ENCODE measurements at regions not wholly inside any gene's neighbourhood (a gene's known extent, or its start where the extent isn't known, plus 50 kb on each side); places are given as distances from the start of the nearest gene placed in this dataset.

- no peak for DNase-seq (ENCODE audit: low spot score)
Observed at GRCh38 chr17:73813201-73813600, 169.0 kb upstream of the SDK2 start.

- DNase-seq (ENCODE audit: low spot score) = no peak
Observed at GRCh38 chr17:73814075-73814474, 169.8 kb upstream of the SDK2 start.

DNA sequence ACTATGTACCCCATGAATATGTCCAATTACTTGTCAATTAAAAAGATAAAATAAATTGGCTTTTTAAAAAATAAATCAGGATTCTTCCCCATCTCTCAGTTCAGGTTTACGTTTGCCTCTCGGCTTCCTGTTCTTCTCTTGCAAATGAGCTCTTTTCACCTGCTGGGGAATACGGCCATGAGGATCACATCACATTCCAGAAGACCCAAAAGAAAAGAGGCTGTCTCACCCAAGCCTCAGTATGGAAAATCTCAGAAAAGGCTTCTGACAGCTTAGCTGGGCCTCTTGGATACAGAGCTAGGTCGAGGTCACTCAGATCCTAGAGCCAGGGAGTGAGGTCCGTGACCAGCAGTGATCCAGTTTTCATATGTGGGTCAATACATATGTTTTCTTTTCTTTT lies 171.2 kb upstream of the SDK2 start:
- no peak for DNase-seq (ENCODE audit: low spot score)

DNA sequence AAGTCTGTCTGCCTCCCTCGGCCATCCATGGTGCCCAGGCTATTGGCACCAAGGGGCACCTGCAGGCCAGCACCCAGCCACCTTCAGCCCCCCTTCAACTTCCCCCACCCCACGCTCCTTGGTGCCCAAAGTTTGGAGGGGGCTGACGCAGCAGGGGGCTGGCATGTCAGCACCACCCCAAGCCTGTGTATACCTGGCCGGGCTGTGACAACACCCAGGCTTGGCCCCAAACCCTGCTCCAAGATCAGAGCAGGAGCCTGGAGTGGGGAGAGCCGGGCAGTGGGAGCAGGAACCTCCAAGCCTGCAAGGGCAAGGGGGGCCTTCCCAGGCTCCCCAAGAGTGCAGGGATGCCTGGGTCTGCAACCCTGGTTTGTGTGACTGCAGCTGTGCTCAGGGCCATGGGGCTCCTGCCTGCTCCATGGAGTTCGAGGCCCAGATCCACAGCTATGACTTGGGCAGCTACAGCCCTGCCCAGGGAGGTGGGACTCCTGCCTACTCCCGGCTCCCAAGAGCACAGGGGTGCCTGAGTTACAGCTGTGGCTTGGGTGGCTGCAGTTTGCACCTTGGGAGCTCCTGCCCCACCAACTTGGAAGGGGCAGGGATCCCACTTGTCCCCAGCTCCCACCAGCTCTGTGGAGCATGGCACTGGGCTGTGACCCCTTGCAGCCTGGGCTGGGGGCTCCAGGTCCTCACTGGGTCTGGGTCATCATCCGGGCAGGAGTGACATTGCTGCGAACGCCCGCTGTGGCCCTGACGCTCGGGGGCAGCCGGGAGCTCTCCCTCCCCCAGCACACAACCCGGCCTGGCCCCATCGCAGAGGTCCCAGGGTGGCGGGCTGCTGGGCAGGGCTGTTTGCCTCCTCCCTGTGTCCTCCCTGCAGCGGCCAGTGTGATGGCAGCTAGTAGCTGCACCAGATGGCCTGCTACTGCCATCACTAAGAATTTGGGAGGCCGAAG lies 175.5 kb upstream of the SDK2 start:
- no peak for DNase-seq (ENCODE audit: low spot score)

DNA sequence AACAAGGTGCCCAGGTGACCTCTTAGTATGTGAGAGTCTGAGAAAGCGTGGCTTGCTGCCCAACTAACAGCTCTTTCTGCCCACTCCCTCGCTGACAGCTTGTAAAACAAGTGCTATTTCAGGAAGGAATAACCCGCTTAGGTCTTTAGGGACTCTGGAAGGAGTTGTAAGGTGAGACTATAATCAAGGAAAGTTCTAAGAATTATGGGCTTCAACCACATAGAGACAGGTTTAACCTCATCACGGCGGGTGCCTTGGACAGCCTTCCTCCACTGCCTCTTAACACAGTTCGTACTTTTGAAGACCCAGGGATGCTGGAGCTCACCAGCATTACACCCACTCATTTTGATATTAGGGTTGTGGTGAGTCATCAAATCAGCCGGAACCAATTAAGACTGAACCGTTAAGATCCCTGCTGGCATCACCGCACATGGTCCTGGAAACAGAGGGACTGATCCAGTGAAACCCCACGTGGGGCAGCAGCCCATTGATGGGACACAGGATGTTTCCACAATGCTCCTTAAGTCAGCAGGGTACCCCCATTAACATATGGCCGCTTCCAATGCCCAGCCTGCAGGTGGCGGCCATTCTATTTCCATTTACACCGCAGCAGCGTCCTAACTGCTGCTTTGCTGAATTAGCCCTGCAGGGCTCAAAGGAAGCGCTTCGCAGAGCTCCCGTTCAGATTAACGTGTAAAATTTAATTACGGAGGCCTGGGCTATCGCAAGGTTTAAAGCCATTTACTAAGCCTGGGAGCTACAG lies 176.6 kb upstream of the SDK2 start:
- no peak for DNase-seq (ENCODE audit: low spot score)

- no peak for DNase-seq (ENCODE audit: low spot score)
Observed at GRCh38 chr17:73821665-73822064, 177.4 kb upstream of the SDK2 start.

GRCh38 chr17:73822371-73822770 lies 178.1 kb upstream of the SDK2 start:
- DNase-seq (ENCODE audit: low spot score) = no peak

DNA sequence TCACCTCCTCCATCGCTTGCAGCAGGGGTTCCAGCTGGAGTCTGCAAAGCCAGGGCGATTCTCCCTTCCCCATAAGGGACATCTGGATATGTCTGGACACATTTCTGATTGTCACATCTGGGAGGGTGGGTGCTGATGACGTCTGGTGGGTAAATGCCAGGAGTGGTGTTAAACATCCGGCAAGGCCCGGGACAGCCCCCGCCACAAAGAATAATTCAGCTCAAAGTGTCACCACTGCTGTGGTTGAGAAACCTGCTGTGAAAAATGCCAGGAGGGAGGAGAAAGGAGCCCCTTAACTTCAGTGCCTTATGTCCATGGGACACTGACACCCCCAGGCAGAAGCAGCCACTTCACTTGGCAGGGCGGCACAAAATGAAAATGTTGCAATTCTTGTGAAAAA lies 179.4 kb upstream of the SDK2 start:
- DNase-seq (ENCODE audit: low spot score) = no peak

DNA sequence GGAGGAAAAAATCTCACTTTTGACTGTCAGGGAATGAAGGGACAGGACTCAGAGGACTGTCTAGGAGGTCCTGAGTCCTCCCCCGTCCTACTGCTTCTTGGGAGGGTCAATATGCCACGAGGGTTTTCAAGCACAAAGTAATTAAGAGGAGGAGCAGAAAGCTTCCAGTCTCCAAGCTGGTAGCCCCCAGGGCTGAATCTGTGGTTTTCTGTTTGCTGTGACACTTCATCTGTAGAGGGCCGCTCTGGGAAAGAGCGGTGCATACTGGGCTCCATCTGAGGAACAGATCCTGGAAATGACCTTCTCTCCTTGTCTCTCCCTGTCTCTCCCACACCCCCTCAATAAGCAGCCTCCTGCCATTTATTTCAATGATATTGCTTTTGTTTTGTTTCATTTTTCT lies 180.1 kb upstream of the SDK2 start:
- DNase-seq (ENCODE audit: low spot score) = no peak

DNA sequence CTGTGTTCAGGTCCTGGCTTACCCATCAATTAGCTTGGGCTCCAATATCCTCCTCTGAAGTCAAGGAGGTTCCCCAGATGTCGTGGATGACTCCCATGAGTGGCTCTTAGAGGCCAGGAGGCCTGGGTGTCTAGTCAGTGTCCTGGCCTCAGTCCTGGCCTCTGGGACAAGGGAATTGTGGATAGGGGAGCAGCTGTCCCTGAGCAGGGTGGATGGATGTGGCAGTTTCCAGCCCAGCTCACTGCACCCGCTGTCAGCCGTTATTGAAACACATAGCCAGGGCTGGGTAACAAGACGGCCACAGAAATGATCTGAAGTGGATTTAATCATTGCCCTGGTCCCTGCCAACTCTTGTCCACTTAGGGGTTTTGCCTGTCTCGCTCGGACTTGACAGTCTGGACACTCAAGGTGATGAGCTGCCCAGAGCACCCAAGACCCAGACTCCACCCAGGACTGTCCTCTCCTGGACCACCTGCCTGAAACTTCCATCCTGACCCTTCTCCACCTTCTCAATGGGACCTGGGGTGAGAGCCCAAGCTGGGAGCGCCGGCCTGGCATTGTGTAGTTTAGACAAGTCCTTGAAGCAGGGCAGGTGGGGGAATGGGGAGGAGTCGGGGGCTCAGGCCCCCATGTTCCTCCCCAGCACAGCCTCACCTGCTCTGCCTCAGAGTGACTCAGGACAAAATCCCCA lies 182.1 kb upstream of the SDK2 start:
- DNase-seq (ENCODE audit: low spot score) = no peak

- no peak for DNase-seq (ENCODE audit: low spot score)
Observed at GRCh38 chr17:73826872-73827228, 182.6 kb upstream of the SDK2 start.

GRCh38 chr17:73827627-73828291 lies 183.5 kb upstream of the SDK2 start:
- no peak for DNase-seq (ENCODE audit: low spot score)

DNA sequence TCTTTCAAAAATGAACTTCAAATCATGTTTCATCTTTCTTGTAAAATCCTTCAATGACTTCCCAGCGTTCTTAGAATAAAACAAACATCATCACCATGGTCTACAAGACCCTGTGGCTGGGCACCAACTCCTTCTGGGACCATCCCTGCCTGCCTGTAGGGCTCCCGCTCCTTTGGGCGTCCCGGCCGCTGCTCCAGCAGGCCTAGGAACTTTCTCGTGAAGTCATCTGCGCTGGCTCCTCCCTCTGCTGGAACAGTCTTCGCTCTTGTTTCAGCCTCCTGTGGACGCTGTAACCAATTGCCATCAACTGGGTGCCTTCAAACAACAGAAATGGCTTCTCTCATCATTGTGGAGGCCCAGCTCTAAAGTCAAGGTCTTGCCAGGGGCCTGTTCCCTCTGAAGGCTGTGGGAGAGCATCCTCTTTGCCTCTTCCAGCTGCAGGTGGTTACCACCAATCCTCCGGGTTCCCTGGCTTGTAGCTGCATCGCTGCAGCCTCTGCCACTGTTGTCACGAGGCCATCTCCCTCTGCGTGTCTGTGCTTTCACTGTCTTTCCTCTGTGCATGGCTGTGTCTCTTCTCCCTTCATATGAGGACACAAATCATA lies 185.5 kb upstream of the SDK2 start:
- no peak for DNase-seq (ENCODE audit: low spot score)

- no peak for DNase-seq (ENCODE audit: low spot score)
Observed at GRCh38 chr17:73831699-73832098, 187.5 kb upstream of the SDK2 start.

DNA sequence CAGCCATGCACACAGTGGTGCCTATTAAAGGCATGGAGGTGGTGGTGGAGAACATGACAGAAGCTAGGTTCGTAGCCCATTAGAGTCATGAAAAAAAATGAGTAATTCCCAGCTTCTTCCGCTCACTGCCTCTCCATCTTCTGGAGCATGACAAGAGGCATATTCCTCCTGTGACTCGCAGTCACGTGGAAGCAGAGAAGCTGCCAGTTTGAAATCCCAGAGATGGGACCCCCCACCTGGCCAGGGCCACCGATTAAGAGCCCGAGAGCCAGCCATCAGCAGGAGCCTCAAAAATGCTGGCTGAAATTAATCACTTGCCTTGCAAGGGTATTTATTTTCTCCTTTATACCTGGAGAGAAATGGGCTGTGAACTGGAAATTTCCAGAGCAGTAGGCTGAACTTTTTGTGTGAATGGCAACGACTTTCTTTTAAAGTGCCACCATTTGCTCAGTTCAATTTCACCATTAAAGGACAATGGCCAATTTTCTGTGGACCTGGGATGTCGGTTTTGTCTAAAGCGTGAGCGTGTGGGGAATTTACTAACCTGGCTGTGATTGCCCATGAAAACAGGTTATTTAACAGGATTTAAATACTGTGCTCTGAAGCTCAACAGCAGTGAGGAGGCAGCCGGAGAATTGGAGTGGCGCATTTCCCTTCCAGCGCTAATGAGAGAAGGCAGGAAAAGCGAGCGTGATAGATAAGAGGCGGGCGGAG lies 189.7 kb upstream of the SDK2 start:
- no peak for DNase-seq (ENCODE audit: low spot score)

- no peak for DNase-seq (ENCODE audit: low spot score)
Observed at GRCh38 chr17:73834684-73835343, 190.6 kb upstream of the SDK2 start.

DNA sequence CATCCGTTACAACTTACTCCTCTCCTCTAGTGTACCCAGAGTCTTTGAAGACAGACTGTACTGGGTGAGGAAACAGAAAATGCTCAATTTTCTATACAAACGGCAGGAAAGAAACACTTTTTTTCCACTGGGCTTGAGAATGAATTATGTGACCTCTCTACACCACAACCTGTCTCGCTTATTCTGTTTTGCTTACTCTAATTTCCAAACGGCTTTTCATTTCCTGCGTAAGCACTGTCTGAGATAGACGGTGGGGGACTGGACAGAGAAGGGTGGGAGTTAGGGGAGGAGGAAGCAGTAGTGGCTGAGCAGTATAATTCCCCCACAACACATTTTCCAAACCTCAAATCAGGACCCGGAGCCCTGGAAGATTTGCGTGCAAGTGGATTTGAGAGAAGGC lies 191.4 kb upstream of the SDK2 start:
- no peak for DNase-seq (ENCODE audit: low spot score)

- DNase-seq (ENCODE audit: low spot score) = no peak
Observed at GRCh38 chr17:73838815-73839214, 194.6 kb upstream of the SDK2 start.

DNA sequence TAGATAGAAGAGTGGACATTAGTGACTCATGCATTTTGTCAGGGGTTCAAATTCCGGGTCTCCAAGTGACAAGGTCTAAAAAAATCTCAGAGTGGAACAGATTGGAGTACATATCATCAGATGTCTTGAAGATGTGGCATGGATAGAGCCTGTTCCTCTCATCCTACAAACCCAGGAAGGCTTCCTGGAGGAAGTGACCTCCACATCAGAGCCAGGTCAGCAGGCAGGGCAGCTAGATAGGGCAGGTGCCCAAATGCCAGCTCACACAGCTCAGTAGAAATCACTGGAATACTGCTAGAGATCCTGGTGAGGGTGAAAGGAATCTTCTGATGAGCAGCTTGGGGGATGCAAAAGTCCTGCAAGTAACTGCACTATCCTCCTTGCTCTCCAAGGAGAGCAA lies 196.6 kb upstream of the SDK2 start:
- DNase-seq (ENCODE audit: low spot score) = no peak

DNA sequence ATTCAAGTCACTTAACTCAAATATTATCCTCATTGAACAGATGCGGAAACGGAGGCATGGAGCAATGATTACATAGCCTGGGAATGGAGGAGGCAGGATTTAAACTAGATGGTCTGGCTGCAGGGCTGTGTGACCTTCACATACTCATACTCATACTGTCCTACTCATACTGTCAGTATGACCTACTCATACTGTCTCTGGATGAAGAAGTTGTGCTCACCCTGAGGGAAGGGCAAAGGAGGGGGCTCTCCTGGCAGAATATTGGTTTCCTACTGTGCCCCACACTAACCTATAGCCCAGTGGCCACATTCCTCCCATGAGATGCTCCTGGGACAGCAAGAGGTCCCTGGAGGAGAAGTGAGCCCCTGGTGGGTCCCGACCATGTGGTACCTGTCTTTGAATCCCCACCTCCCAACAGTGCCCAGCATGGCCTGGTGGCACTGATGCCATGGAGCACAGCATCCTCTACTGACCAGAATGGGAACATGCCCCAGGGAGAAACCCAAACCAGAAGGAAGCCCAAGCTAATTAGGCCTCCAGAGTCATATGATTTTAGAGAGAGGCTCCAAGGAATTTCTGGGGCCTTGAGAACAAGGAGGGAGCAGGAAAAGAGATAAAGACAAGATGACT lies 197.3 kb upstream of the SDK2 start:
- DNase-seq (ENCODE audit: low spot score) = no peak
